HPDE6-E6E7 (cell line): ENCODE measurements at regions not wholly inside any gene's neighbourhood (a gene's known extent, or its start where the extent isn't known, plus 50 kb on each side); places are given as distances from the start of the nearest gene placed in this dataset.
"Not testable (repeated sequence)": the region's sequence is repeated elsewhere in the genome, so short reads cannot be mapped to it uniquely, and the experiment has no call there.

ENCODE experiments used
- DNase-seq: peaks from one replicate; pipeline ENCODE4 v3.0.0; 2011; ENCODE audit warnings: missing footprints; ENCODE audit errors: extremely low spot score

DNA sequence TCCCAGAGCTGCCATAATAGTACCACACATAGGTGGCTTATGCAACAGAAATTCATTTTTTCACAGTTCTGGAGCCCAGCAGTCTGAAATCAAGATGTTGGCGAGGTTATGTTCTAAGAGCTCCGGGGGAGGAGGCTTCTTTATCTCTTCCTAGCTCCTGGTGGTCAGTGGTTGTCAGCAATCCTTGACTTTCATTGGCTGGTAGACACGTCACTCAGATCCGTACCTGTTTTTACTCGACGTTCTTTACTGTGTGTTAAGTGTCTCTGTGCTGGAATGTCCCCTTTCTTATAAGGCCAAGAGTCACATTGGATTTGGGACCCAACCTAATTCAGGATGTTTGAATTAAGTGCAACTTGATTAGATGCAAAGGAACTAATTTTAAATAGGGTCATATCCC lies 218.5 kb upstream of the CNTN3 start:
- DNase-seq = no peak

DNA sequence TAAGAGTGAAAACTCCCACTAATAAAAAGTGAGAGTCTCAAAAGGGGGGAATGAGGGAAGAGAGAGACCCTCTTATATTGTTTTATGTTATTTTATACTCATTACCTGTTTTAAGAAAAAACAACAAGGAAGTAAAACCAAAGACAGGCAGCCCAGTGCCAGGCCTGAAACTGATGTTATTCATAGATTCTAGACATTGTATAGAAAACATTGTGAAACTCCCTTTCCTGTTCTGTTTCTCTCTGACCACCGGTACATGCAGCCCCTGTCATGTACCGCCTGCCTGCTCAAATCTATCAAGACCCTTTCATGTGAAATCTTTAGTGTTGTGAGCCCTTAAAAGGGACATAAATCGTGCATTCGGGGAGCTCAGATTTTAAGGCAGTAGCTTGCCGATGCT lies 216.4 kb upstream of the CNTN3 start:
- not testable (repeated sequence) for DNase-seq

DNA sequence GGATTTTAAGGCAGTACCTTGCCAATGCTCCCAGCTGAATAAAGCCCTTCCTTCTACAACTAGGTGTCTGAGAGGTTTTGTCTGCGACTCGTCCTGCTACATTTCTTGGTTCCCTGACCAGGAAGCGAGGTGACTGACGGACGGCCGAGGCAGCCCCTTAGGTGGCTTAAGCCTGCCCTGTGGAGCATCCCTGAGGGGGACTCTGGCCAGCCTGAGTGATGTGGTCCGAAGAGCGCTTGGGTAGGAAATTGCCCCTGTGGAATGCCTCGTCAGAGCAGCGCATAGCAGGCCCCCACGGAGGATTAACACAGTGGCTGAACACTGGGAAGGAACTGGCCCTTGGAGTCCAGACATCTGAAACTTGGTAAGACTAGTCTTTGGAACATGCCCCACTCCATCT lies 210.9 kb upstream of the CNTN3 start:
- DNase-seq = not testable (repeated sequence)

DNA sequence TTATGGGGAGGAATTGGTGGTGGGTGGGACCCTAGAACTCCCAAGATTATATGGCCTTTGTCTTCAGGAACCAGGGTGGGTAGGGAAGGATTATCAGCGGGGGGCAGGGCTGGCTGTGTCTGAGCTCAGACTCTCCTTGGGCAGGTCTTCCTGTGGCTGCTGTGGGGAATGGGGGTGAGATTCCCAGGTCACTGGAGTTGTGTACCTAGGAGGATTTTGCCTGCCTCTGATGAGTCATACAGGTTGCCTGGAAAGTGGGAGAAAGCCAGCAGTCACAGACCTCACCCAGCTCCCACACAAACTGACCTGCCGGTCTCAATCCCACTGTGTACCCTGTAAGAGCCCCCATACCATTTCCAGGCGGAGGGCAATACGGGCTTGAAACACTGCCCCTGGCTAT lies 209.9 kb upstream of the CNTN3 start:
- DNase-seq = no peak

DNA sequence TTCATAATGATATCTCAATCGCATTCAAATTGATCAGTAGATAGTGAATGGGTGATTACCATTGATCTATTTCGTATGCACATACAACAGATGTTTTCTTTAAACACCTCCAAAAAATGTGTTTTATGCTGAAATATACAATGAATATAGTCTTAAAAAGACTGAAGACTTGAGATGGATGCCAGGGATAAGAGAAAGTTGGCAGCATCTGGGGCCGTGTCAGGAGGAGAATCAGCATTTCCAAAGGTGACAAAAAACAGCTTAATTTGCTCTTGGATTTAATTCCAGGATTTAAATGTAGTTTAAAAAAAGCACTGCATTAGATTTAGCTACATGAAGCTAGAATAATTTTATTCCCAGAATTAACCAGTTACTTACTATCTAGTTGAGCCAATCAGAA lies 199.7 kb upstream of the CNTN3 start:
- DNase-seq = no peak

DNA sequence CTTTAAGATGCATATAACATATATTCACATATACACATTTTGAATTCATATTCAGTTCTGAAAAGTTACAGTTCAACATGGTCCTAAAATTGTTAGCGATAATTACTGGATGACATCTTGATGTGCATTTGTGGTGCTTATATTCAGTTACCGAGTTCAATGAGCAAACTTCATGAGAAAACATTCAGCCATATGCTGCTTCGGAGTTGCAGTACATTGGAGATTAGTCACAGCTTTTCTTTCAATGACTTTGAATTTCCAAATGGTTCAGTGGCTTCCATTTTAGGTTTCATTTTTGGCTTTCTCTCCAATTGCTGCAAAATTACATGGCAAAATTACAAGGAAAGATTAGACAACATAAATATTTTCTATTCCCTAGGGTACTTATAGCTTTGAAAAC lies 198.3 kb upstream of the CNTN3 start:
- no peak for DNase-seq

DNA sequence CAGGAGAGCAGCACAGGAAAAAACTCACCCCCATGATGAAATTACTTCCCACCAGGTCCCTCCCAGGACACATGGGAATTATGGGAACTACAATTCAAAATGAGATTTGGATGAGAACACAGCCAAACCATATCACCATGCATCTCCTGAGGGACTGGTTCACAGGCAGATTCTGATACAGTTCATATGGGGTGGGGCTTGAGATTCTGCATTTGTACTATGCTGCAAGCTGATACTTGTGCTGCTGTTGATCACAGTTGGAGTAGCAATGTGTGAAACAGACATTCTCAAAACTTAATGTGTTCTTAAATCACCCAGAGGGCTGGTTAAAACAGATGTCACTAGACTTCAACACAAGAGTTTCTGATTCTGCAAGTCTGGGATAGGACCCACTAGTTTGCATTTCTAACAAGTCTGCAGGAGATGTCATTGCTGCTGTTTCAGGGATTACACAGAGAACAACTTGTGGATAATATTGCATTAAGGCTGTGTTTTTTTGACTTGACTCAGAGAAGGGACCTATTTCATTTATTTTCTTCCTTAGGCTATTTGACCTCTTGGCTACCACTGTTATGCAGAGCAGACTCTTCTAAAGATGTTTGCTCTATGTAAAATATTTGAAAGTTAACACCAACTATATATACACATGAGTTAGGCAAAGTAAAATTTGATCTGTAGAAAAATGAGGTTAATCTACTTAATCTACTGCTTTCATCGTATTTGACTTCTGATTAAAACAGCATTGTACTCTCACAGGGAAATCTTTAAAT lies 194.2 kb upstream of the CNTN3 start:
- no peak for DNase-seq

DNA sequence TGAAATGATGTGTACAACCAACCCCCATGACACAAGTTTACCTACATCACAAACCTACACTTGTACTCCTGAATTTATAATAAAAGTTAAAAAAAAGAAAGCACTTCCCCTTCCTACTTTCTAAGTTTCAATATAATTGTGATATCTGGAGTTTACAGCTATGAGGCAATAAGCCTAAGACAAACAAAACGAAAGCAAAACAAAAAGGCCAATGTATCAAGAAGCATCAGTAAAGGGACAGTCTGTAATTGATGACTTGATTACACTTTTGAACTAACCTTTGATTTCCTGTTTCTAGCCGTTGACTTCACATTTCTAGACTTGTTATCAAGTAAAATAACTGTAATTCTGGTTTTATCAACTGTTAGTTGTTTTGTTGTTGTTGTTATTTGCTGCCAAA lies 187.5 kb upstream of the CNTN3 start:
- no peak for DNase-seq

DNA sequence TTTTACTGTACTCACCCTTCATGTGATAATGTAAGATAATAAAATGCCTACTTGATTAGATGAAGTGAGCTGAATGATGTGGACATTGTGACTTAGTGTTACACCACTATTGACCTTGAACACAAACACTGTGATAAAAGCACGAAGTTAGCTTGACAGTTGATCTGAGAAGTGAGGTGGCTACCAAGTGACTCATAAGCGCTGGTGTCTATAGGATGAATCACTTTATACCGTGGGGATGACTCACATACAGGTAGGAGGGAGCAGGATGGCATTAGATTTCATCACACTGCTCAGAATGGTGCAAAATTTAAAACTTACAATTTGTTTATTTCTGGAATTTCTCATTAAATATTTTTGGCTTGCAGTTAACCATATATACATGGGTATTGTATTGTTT lies 174.7 kb upstream of the CNTN3 start:
- peak; percentile 49 for DNase-seq

DNA sequence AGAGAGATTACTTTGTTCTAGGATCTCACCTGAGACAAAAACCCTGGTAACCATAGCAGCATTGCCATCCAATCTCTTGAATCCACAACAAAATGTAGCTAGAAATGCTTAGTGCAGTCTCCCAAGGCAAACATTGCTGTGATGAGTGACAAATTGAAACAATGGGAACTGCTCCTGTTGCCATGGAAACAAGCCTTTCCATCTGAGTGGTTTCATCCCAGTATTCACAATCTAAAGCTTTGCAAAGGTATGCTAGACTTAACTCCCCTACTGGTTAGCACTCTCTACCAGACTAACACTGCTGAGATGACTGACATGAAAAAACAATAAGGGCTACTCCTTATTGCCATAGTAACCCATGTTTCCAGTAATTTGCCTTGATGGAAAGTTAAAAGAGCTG lies 172.6 kb upstream of the CNTN3 start:
- no peak for DNase-seq

DNA sequence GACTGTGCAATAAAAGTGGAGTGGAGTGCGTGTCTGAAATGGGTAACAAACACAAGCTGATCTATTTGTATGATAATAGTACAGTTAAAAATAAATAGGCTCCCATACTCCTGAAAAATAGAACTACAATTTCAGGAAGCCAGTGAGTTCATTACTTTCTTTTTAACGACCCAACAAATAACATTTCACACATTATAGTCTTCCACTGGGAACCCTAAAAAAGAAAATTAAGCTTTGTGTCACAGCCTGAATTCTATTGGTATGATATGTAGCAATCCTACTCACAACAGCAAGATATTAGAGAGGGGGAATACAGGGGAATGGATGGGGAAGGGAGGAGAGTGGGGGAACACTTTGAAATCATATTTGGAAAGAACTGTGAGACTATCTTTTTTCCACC lies 156.9 kb upstream of the CNTN3 start:
- no peak for DNase-seq

DNA sequence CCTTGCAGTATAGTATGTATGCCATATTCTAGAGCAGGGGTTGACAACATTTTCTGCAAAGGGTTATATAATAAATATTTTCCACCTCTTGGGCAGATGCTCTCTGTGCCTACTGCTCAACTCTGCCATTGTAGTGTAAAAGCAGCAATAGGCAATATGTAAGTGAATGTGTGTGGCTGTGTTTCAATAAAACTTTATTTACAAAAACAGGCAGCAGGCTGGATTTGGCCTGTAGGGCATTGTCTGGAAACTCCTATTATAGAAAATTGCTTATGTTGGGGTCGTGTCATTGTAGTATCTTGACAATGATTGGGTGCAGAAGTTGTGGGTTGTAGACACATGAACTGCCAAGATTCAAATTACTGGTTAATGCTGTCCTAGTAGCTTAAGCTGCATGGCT lies 153.6 kb upstream of the CNTN3 start:
- DNase-seq = no peak

DNA sequence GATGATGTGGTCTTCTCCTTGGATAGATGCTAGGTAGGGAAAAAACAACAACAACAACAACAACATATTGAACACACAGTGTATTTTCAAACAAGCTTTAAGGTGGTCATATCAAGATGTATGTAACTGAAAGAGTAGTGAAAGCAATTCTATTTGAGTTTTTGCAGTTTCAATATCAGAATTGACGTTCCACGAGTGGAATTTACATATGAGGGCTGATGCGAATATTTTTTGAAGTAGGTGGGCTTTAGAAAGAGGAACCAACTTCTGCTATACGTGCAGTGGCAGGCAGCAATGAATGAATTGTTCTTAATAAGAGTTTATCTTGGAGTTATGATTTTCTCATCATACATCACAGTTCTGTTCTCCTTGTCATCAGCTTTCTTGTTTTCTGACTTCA lies 151.9 kb upstream of the CNTN3 start:
- DNase-seq = no peak

DNA sequence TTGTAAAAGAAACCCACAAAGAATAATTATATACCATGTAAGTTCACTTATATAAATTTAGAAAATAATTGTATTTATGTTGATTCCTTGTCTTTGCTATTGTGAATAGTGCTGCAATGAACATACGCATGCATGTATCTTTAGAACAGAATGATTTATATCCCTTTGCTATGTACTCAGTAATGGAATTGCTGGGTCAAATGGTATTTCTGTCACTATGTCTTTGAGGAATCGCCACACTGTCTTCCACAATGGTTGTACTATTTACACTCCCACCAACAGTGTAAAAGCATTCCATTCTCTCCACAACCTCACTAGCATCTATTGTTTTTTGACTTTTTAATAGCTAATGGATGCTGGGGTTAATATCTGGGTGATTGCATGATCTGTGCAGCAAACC lies 149.4 kb upstream of the CNTN3 start:
- no peak for DNase-seq

DNA sequence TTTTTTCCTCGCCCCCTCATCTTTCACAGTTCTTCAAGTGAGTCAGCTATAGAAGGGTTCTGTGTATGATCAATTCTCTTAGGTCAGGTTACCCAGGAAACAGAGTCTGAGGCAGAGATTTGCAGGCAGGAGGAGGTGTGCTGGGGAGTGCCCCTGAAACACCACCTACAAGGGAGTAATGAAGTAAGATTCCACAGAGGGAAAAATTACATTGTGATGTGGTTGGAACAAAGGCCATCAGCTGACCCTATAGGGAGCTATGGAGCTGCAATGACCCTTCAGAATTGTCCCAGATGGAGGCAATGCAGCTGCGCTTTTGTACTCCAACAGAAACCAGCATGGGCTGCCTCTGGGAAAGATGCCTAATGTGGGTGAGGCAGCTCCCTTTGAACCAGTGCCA lies 142.2 kb upstream of the CNTN3 start:
- no peak for DNase-seq

DNA sequence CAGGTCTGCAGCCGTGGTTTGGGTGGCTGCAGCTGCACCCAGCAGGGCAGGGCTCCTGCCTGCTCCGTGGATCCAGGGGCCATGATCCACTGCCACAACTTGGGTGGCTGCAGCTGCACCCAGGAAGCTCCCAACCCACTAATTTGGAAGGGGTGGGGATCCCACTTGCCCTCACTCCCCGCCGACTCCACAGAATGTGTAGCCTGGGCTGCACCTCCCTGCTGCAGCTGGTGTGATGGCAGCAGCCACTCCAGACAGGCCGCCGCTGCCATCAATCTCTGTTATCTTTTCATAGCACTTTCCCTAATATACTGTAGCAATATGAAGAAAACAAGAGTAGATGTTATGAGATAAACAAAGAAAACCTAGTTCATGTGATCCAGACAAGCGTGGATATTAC lies 137.8 kb upstream of the CNTN3 start:
- DNase-seq = no peak

DNA sequence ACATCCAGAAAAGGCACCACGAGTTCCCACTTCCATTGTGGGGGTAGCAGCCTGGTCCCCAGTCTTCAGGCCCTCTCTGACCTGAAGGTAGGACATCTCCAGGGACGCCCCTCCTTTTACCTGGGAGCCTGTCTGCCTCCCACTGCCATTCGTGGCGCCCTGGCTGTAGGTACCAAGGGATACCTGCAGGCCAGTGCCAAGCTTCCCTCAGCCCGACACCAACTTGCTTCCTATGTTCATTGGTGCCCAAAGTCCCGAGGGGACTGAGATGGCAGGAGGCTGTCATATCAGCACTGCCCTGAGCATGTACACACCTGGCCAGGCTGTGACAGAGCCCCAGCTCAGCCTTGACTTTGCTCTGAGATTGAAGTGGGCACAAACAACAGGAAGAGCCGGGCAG lies 137.3 kb upstream of the CNTN3 start:
- no peak for DNase-seq

DNA sequence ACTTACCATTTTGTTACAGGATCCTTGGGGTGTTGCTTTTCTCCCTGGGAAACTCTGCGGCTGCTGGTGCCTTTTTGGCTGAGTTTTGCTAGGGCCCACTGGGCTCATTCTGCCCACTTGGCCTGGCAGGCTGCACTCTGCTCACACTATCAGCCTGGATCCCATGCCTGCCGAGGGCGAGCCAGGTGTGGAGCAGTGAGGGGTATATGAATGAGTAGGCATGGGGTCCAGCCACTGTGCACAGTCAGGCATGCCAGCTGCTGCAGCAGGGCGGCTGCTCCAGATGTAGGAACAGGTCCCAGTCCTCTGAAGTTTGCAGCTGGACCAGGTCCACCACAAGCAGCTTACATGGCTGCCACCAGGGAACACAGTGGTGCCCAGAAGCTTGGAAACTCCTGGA lies 136.4 kb upstream of the CNTN3 start:
- no peak for DNase-seq

DNA sequence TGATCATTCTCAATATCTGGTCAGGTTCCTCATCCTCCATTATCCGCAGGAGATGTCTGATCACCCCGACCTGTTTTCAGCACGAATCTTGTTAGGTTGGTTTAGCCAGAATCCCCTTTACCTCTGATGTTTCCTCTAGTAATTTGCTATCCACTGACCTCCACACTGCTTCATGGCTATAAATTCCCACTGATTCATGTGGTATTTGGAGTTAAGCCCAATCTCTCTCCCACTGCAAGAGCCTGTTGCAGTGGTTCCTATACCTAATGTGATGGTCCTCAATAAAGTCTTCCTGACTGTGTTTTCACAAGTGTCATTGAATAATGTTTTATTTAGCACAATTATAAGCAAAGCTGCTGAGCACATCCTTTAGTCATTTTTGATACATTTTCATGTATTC lies 124.8 kb upstream of the CNTN3 start:
- no peak for DNase-seq

DNA sequence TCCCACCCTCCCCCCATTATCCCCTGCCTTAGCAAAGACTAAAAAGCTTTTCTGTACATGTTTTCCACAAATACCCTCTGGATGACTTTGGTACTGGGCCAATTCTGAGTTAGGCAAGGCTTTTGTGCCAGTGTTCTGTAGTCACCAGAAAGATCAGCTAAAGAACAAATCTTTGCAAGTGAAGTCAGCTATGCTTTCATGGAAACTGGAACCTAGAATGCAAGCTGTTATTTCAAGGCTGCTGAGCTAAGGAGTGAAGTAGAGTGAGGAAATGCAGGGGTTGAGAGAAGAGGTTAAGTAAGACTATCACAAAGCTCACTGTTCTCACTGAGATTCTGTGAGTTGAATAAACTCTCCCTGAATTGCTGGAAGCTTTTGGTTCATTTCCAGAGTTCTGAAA lies 107.8 kb upstream of the CNTN3 start:
- DNase-seq = no peak

DNA sequence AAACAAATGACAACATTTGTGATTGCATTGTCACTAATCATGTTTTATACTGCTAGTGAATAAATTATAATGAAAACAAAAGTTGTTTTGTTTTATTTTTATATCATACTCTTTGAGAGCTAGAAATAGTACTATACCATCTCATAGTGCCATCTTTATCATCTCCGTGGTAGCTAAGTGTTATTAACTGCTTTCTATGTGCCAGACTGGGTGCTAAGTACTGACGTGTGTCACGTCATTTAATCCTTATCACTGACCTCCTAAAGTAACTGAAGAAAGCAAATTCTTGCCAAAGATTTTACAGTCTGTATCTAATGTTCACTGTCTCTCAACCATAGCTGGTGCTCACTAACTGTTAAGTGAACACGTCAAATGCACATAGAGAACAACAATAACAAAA lies 99.5 kb upstream of the CNTN3 start:
- no peak for DNase-seq

DNA sequence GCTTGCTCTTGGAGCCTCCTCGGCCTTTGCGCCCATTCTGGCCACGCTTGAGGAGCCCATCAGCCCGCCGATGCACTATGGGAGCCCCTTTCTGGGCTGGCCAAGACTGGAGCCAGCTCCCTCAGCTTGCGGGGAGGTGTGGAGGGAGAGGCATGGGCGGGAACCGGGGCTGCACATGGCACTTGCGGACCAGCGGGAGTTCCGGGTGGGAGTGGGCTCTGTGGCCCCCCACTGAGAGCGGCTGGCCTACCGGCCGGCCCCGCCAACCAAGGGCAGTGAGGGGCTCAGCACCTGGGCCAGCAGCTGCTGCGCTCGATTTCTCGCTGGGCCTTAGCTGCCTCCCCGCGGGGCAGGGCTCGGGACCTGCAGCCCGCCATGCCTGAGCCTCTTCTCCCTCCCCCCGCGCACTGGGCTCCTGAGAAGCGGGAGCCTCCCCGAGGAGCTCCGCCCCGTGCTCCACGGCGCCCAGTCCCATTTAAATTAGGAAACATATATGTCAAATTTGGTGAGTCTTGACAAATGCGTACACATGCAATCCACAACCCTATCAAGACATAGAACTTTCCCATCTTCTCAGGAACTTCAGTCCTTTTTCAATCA lies 97.6 kb upstream of the CNTN3 start:
- no peak for DNase-seq

DNA sequence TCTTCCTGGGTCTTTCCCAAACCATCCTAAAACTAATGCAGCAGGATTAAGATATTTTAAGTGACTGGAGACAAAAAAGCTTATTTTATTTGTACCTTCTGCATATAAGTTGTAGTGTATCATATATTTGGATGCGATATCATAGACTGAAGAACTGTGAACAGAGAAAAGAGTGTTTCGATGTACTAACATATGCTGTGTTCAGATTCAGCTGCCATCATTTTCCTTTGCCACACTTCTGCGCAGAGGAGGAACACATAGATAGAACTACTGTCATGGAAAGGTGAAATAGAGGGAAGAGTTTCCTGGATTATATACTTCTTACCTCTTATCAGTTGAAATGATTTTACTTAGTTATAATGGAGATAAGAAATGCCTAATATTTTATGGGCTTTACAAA lies 95.5 kb upstream of the CNTN3 start:
- no peak for DNase-seq
